H1 (cell line): ENCODE measurements at regions not wholly inside any gene's neighbourhood (a gene's known extent, or its start where the extent isn't known, plus 50 kb on each side); places are given as distances from the start of the nearest gene placed in this dataset.

ENCODE experiments used
- CTCF ChIA-PET: fragments of 300-600 bp; sonication (Branson Sonifier 250); formaldehyde crosslinking; loops from one replicate; lab custom pipeline; 2021; ENCODE audit not compliant: partially characterized antibody; lab: Charles Lee
- POLR2A ChIA-PET: fragments of 300-600 bp; sonication (Branson Sonifier 250); formaldehyde crosslinking; loops from one replicate; lab custom pipeline; 2021; ENCODE audit warnings: inconsistent platforms; ENCODE audit not compliant: partially characterized antibody; lab: Charles Lee
- DNase-seq, 2 experiments: peaks; one replicate each; pipeline versions ENCODE4 v3.0.0 to v3.0.0-alpha.2; 2010 to 2022; ENCODE audit warnings: low spot score in 2 of 2, low read depth in 1 of 2, mixed read lengths in 1 of 2
- FAIRE-seq: peaks from 2 replicates; lab custom pipeline; 2011; peaks lifted over from hg19 to GRCh38; lab: Jason Lieb, UNC
- H2AFZ ChIP-seq: 2 replicates; pipeline ENCODE4 v1.8.1; 2012; ENCODE audit warnings: low read length, inconsistent platforms
- H2AK5ac ChIP-seq: 2 replicates; pipeline ENCODE4 v1.6.1; 2013; ENCODE audit warnings: low read depth, low read length
- H2BK120ac ChIP-seq: replicated peaks from 2 replicates; pipeline ENCODE3; 2013; ENCODE audit warnings: low read depth, low read length, inconsistent platforms
- H2BK12ac ChIP-seq: 2 replicates; pipeline ENCODE4 v1.6.1; 2013; ENCODE audit warnings: low read depth, low read length
- H2BK15ac ChIP-seq: 2 replicates; pipeline ENCODE4 v1.6.1; 2013; ENCODE audit warnings: low read length
- H2BK20ac ChIP-seq: 2 replicates; pipeline ENCODE4 v1.6.1; 2013; ENCODE audit warnings: low read length
- H2BK5ac ChIP-seq: 2 replicates; pipeline ENCODE4 v1.6.1; 2013; ENCODE audit warnings: low read depth, low read length
- H3K14ac ChIP-seq: 2 replicates; pipeline ENCODE4 v1.6.1; 2013; ENCODE audit warnings: inconsistent platforms; ENCODE audit not compliant: insufficient read length
- H3K18ac ChIP-seq: 2 replicates; pipeline ENCODE4 v1.6.1; 2013; ENCODE audit warnings: low read length; ENCODE audit errors: extremely low read depth
- H3K23ac ChIP-seq: 2 replicates; pipeline ENCODE4 v1.6.1; 2013; ENCODE audit warnings: inconsistent platforms; ENCODE audit not compliant: insufficient read length
- H3K23me2 ChIP-seq: 2 replicates; pipeline ENCODE4 v1.6.1; 2013; ENCODE audit warnings: low read depth, low read length
- H3K27ac ChIP-seq: 2 replicates; pipeline ENCODE4 v1.6.1; 2011; ENCODE audit warnings: low read depth, low read length, inconsistent platforms
- H3K27me3 ChIP-seq, 4 experiments: replicated peaks in 1 of 4; 1 replicate in 1 of 4; 2 replicates in 3 of 4; pipeline versions ENCODE4 v1.6.1 to v1.8.1; 2011 to 2013; ENCODE audit warnings: low read length in 3 of 4, mild to moderate bottlenecking in 3 of 4, inconsistent platforms in 2 of 4, mixed read lengths in 2 of 4, moderate library complexity in 1 of 4; ENCODE audit not compliant: control insufficient read depth in 3 of 4, insufficient read depth in 3 of 4; ENCODE audit errors: extremely low read depth in 1 of 4
- H3K36me3 ChIP-seq, 4 experiments: 2 replicates each; pipeline versions ENCODE4 v1.6.1 to v1.8.1; 2011 to 2013; ENCODE audit warnings: mild to moderate bottlenecking in 4 of 4, low read length in 3 of 4, moderate library complexity in 2 of 4, control low read depth in 1 of 4, inconsistent platforms in 1 of 4; ENCODE audit not compliant: insufficient read depth in 4 of 4, control insufficient read depth in 2 of 4
- H3K4ac ChIP-seq: replicated peaks from 2 replicates; pipeline ENCODE3; 2013; ENCODE audit warnings: low read length, low read depth, mixed read lengths, inconsistent platforms; ENCODE audit not compliant: insufficient read length
- H3K4me1 ChIP-seq, 4 experiments: replicated peaks in 1 of 4; 1 replicate in 1 of 4; 2 replicates in 3 of 4; pipeline versions ENCODE4 v1.6.1 to v1.8.1; 2011 to 2013; ENCODE audit warnings: low read length in 3 of 4, inconsistent platforms in 2 of 4, mixed read lengths in 1 of 4; ENCODE audit not compliant: insufficient read depth in 4 of 4, control insufficient read depth in 3 of 4
- H3K4me2 ChIP-seq, 2 experiments: 2 replicates each; pipeline versions ENCODE4 v1.6.1 to v1.8.1; 2011 to 2013; ENCODE audit warnings: low read depth in 2 of 2, low read length in 2 of 2, control low read depth in 1 of 2, inconsistent platforms in 1 of 2, mild to moderate bottlenecking in 1 of 2; ENCODE audit not compliant: insufficient read depth in 1 of 2
- H3K4me3 ChIP-seq, 4 experiments: fragments of 200-600, 300-600 bp in 1 of 4; sonication (generic), shearing (Covaris generic), sonication (Bioruptor Twin) in 1 of 4; 2 replicates each; pipeline versions ENCODE4 v1.5.1 to v1.8.1; 2011 to 2016; ENCODE audit warnings: low read length in 4 of 4, low read depth in 3 of 4, control low read depth in 2 of 4, inconsistent platforms in 2 of 4, mild to moderate bottlenecking in 2 of 4, mixed read lengths in 1 of 4, moderate library complexity in 1 of 4; ENCODE audit not compliant: insufficient read depth in 2 of 4; ENCODE audit errors: extremely low read depth in 1 of 4
- H3K56ac ChIP-seq: replicated peaks from 2 replicates; pipeline ENCODE3; 2013; ENCODE audit warnings: low read depth, mild to moderate bottlenecking, mixed read lengths, low read length, inconsistent platforms; ENCODE audit not compliant: insufficient read length
- H3K79me1 ChIP-seq: 2 replicates; pipeline ENCODE4 v1.6.1; 2013; ENCODE audit warnings: low read depth, low read length, control low read depth
- H3K79me2 ChIP-seq, 2 experiments: 2 replicates each; pipeline versions ENCODE4 v1.6.1 to v1.8.1; 2012 to 2013; ENCODE audit warnings: low read length in 2 of 2, mild to moderate bottlenecking in 2 of 2, inconsistent platforms in 1 of 2; ENCODE audit not compliant: insufficient read depth in 2 of 2, control insufficient read depth in 1 of 2
- H3K9ac ChIP-seq, 4 experiments: replicated peaks in 1 of 4; 1 replicate in 1 of 4; 2 replicates in 3 of 4; pipeline versions ENCODE4 v1.6.1 to v1.8.1; 2011 to 2013; ENCODE audit warnings: low read depth in 3 of 4, low read length in 3 of 4, control low read depth in 2 of 4, mild to moderate bottlenecking in 2 of 4, moderate library complexity in 2 of 4, inconsistent platforms in 1 of 4; ENCODE audit errors: extremely low read depth in 1 of 4
- H3K9me3 ChIP-seq, 2 experiments: 2 replicates each; pipeline versions ENCODE4 v1.6.1 to v1.8.1; 2012 to 2013; ENCODE audit warnings: mild to moderate bottlenecking in 2 of 2, moderate library complexity in 2 of 2, control low read depth in 1 of 2, inconsistent platforms in 1 of 2, low read depth in 1 of 2, low read length in 1 of 2, mixed read lengths in 1 of 2; ENCODE audit not compliant: insufficient read depth in 2 of 2
- H4K20me1 ChIP-seq, 2 experiments: replicated peaks in 1 of 2; 2 replicates each; pipeline versions ENCODE3 to v1.8.1; 2011 to 2013; ENCODE audit warnings: inconsistent platforms in 2 of 2, low read length in 2 of 2, mild to moderate bottlenecking in 1 of 2; ENCODE audit not compliant: insufficient read depth in 2 of 2, control insufficient read depth in 1 of 2
- H4K5ac ChIP-seq: 2 replicates; pipeline ENCODE4 v1.6.1; 2013; ENCODE audit warnings: low read length, low read depth, mixed read lengths, inconsistent platforms; ENCODE audit not compliant: insufficient read length
- H4K8ac ChIP-seq: 2 replicates; pipeline ENCODE4 v1.8.0; 2013; ENCODE audit warnings: mild to moderate bottlenecking, moderate library complexity, low read length, inconsistent platforms; ENCODE audit not compliant: insufficient read depth; ENCODE audit errors: extremely low read depth
- H4K91ac ChIP-seq: replicated peaks from 2 replicates; pipeline ENCODE3; 2013; ENCODE audit warnings: low read length, mixed read lengths, inconsistent platforms; ENCODE audit not compliant: insufficient read length
- ATF2 ChIP-seq: IDR thresholded peaks from 2 replicates; pipeline ENCODE4 v1.6.1; 2012; ENCODE audit warnings: low read length, inconsistent platforms
- JUN ChIP-seq: IDR thresholded peaks from 2 replicates; pipeline ENCODE4 v1.6.1; 2011; ENCODE audit warnings: low read depth, mild to moderate bottlenecking, improper control_type of control experiment, low read length
- NRF1 ChIP-seq: IDR thresholded peaks from 2 replicates; pipeline ENCODE4 v1.6.1; 2011; ENCODE audit warnings: mild to moderate bottlenecking, low read depth, low read length, improper control_type of control experiment
- POU5F1 ChIP-seq: IDR thresholded peaks from 2 replicates; pipeline ENCODE4 v1.6.1; 2011; ENCODE audit warnings: low read depth, mild to moderate bottlenecking, low read length, moderate library complexity
- RNF2 ChIP-seq: fragments of 200-900, 300-1000 bp; sonication (generic); IDR thresholded peaks from 2 replicates; pipeline ENCODE4 v1.7.1; 2016; ENCODE audit warnings: borderline replicate concordance, low read depth, mild to moderate bottlenecking, antibody characterized with exemption, low read length; ENCODE audit not compliant: poor library complexity, severe bottlenecking; ENCODE audit errors: missing control alignments
- RXRA ChIP-seq: IDR thresholded peaks from 2 replicates; pipeline ENCODE4 v1.6.1; 2011; ENCODE audit warnings: low read depth, mild to moderate bottlenecking, low read length, moderate library complexity; ENCODE audit not compliant: insufficient read depth
- SAP30 ChIP-seq: fragments of 300-600 bp; sonication (generic); IDR thresholded peaks from 2 replicates; pipeline ENCODE4 v1.7.1; 2012; ENCODE audit warnings: low read length, moderate library complexity, mild to moderate bottlenecking, inconsistent platforms; ENCODE audit not compliant: insufficient read depth, insufficient replicate concordance
- SIRT6 ChIP-seq: IDR thresholded peaks from one replicate; pipeline ENCODE4 v1.7.1; 2012; ENCODE audit warnings: low read length, inconsistent platforms
- SIX5 ChIP-seq: IDR thresholded peaks from 2 replicates; pipeline ENCODE4 v1.6.1; 2011; ENCODE audit warnings: mild to moderate bottlenecking, low read depth, low read length
- SUZ12 ChIP-seq: fragments of 200-600 bp; sonication (generic); IDR thresholded peaks from 2 replicates; pipeline ENCODE4 v1.6.1; 2012; ENCODE audit warnings: mild to moderate bottlenecking, inconsistent platforms, low read length, moderate library complexity, mixed read lengths
- TAF7 ChIP-seq: optimal IDR thresholded peaks from 2 replicates; pipeline ENCODE3; 2011; ENCODE audit warnings: low read depth, mild to moderate bottlenecking, inconsistent platforms, low read length, moderate library complexity, borderline replicate concordance
- TEAD4 ChIP-seq: IDR thresholded peaks from 2 replicates; pipeline ENCODE4 v1.6.1; 2012; ENCODE audit warnings: low read depth, low read length, inconsistent platforms, mixed read lengths
- YY1 ChIP-seq: IDR thresholded peaks from 2 replicates; pipeline ENCODE4 v1.6.1; 2011; ENCODE audit warnings: low read depth, mild to moderate bottlenecking, low read length
- WGBS, 2 experiments: shearing (Covaris generic) in 1 of 2; methylation state at CpG; one replicate each; pipeline versions ENCODE4 v1.1.6 to v1.1.7; 2013 to 2015; ENCODE audit warnings: low lambda C conversion rate in 2 of 2, mixed read lengths in 2 of 2, inconsistent platforms in 1 of 2, low coverage in 1 of 2, missing lambda C conversion rate in 1 of 2; ENCODE audit not compliant: insufficient replicate concordance in 2 of 2, insufficient coverage in 1 of 2, insufficient read length in 1 of 2; ENCODE audit errors: extremely low coverage in 1 of 2, missing lambda C conversion rate in 1 of 2; 5-methylcytosine and 5-hydroxymethylcytosine counted together

- Histone ChIP-seq H2BK5ac (no peak overlapping the region), H2AK5ac (no peak overlapping the region), H3K23me2 (no peaks in the 10 kb centered on the region), H3K18ac (no peak overlapping the region), H3K9me3 (no peaks in the 10 kb centered on the region), H4K91ac (no peak overlapping the region), H2BK120ac (no peak overlapping the region), H3K79me2 (no peaks in the 10 kb centered on the region), H2BK12ac (no peak overlapping the region), H2BK20ac (no peak overlapping the region), H3K56ac (no peak overlapping the region), H3K14ac (no peak overlapping the region), H3K4me1 (no peaks in the 10 kb centered on the region), H3K9ac (no peak overlapping the region), H4K5ac (no peak overlapping the region), H2BK15ac (no peak overlapping the region), H3K27me3 (no peaks in the 10 kb centered on the region), H3K79me1 (no peaks in the 10 kb centered on the region), H3K4me3 (no peak overlapping the region), H2AFZ (no peak overlapping the region), H3K36me3 (no peaks in the 10 kb centered on the region), H3K4ac (no peak overlapping the region), H4K20me1 (no peaks in the 10 kb centered on the region), H3K4me2 (no peak overlapping the region), H3K27ac (no peak overlapping the region), H4K8ac (no peak overlapping the region), H3K23ac (no peak overlapping the region)
- FAIRE-seq (no peak), DNase-seq (no peak)
- POLR2A ChIA-PET = no interaction called here
- CTCF ChIA-PET = no interaction called here
- 93% methylated on average over 3 of the region's 3 CpGs; no CpG with 5 or more reads in 1 of the 2 experiments for WGBS, 2 experiments
- TF ChIP-seq RXRA = no peak
- no peak for TF ChIP-seq SUZ12
- TF ChIP-seq YY1 = no peak
- TF ChIP-seq JUN = no peak
- no peak for TF ChIP-seq SIRT6
- no peak for TF ChIP-seq TEAD4
- TF ChIP-seq SAP30 = no peak
- no peak for TF ChIP-seq TAF7
- TF ChIP-seq NRF1 = no peak
- TF ChIP-seq RNF2 = no peak
- TF ChIP-seq ATF2 = no peak
- TF ChIP-seq POU5F1 = no peak
- TF ChIP-seq SIX5 = no peak
These were observed 201.1 kb downstream of the NNT start for GRCh38 chr5:43804041-43804440.
